ENCODE measurements at regions not wholly inside any gene's neighbourhood (a gene's known extent, or its start where the extent isn't known, plus 50 kb on each side); places are given as distances from the start of the nearest gene placed in this dataset.

DNA sequence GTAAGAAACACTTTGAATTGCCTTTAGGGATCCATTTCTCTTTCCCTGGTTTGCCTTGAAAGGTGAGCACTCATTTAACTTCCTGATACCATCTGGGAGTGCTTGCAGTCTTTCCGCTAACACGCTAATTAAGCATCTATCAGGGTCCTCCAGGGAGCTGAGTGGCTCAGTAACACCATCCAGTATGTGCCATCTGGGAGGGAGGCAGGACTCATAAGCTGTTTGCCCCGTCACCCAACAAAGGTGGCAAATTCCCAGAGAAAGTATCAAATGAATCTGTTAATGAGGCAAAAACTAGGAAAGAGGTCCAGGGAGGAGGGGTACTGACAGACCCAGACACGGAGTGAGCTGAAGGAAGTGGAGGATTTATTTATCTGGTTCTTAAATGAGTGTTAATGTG lies 430.9 kb downstream of the HLX start:
- no peak for TF ChIP-seq POLR2AphosphoS5 (IDR thresholded peaks at IDR 0.05; ENCODE audit: low read depth)
- TF ChIP-seq, protein P1, sequence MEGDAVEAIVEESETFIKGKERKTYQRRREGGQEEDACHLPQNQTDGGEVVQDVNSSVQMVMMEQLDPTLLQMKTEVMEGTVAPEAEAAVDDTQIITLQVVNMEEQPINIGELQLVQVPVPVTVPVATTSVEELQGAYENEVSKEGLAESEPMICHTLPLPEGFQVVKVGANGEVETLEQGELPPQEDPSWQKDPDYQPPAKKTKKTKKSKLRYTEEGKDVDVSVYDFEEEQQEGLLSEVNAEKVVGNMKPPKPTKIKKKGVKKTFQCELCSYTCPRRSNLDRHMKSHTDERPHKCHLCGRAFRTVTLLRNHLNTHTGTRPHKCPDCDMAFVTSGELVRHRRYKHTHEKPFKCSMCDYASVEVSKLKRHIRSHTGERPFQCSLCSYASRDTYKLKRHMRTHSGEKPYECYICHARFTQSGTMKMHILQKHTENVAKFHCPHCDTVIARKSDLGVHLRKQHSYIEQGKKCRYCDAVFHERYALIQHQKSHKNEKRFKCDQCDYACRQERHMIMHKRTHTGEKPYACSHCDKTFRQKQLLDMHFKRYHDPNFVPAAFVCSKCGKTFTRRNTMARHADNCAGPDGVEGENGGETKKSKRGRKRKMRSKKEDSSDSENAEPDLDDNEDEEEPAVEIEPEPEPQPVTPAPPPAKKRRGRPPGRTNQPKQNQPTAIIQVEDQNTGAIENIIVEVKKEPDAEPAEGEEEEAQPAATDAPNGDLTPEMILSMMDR (IDR thresholded peaks at IDR 0.05; ENCODE audit: insufficient read depth, low read length), result no peak
- TF ChIP-seq, protein P2, sequence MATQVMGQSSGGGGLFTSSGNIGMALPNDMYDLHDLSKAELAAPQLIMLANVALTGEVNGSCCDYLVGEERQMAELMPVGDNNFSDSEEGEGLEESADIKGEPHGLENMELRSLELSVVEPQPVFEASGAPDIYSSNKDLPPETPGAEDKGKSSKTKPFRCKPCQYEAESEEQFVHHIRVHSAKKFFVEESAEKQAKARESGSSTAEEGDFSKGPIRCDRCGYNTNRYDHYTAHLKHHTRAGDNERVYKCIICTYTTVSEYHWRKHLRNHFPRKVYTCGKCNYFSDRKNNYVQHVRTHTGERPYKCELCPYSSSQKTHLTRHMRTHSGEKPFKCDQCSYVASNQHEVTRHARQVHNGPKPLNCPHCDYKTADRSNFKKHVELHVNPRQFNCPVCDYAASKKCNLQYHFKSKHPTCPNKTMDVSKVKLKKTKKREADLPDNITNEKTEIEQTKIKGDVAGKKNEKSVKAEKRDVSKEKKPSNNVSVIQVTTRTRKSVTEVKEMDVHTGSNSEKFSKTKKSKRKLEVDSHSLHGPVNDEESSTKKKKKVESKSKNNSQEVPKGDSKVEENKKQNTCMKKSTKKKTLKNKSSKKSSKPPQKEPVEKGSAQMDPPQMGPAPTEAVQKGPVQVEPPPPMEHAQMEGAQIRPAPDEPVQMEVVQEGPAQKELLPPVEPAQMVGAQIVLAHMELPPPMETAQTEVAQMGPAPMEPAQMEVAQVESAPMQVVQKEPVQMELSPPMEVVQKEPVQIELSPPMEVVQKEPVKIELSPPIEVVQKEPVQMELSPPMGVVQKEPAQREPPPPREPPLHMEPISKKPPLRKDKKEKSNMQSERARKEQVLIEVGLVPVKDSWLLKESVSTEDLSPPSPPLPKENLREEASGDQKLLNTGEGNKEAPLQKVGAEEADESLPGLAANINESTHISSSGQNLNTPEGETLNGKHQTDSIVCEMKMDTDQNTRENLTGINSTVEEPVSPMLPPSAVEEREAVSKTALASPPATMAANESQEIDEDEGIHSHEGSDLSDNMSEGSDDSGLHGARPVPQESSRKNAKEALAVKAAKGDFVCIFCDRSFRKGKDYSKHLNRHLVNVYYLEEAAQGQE (IDR thresholded peaks at IDR 0.05; ENCODE audit: insufficient replicate concordance, low read depth), result no peak
